Left renal cortex interstitium (tissue), 4 donors: ENCODE measurements at regions not wholly inside any gene's neighbourhood (a gene's known extent, or its start where the extent isn't known, plus 50 kb on each side); places are given as distances from the start of the nearest gene placed in this dataset.

Source experiments
- DNase-seq, 4 donors: peaks; one replicate each; pipeline ENCODE4 v3.0.0-alpha.2; 2013; ENCODE audit warnings: low read depth in 4 of 4, low spot score in 2 of 4, missing footprints in 1 of 4

GRCh38 chr2:177028296-177028695 lies 184.3 kb upstream of the HNRNPA3 start:
- no peak for DNase-seq

- no peak for DNase-seq
These were observed 183.5 kb upstream of the HNRNPA3 start for GRCh38 chr2:177029075-177029474.

- DNase-seq: no peak
These were observed 183.1 kb upstream of the HNRNPA3 start for GRCh38 chr2:177029501-177029900.

- no peak for DNase-seq
These were observed 182.7 kb upstream of the HNRNPA3 start for GRCh38 chr2:177029901-177030300.

DNA sequence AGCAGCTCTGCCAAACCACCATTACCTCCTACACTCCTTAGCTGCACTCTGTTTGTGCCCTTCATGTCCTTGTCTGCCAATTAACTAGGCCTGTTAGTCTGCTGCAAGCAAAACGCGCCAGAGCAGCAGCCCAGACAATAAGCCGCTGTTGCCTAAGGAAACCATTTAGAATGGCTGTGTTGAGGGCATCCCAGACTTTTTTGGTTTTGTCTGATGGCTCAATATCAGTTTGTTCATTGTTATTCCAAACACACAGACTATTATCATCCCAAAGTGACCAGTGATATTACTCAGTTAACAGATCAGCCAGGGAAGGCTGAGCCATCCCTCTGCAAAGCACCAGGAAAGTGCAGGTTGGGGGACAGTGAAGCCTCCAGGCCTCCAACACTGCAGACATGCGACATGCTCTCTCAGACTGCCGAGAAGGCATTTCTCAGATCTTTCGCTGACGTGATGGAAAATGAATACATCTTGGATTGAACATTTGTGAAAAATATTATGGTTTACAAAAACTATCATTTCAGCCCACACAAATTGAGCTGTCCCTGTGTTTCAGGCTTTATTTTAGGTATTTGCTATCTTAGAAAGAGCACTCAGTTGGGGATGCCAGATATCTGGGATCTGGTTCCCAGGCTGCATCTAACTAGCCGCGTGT lies 182.0 kb upstream of the HNRNPA3 start:
- DNase-seq: no peak

- DNase-seq: no peak
These were observed 181.0 kb upstream of the HNRNPA3 start for GRCh38 chr2:177031438-177032180.

- no peak for DNase-seq
These were observed 175.8 kb upstream of the HNRNPA3 start for GRCh38 chr2:177036747-177037146.

DNA sequence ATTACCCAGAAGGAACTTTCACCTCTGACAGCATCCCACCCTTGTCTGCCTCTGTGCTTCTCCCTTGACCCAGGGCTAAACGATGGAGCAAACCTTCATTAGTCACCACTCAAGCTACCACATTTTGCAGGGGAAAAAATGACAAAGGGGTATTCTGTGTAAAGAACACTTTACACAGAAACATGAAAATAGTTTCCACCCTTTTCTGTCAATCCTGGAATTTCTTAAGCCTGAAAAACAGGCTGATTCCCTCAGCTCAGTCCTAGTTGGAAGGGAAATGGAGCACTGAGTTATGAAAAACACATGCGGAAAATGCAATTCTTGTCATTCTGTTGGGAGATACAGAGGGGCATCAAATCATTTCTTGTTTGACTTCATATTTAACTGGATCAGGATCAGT lies 175.0 kb upstream of the HNRNPA3 start:
- no peak for DNase-seq

DNA sequence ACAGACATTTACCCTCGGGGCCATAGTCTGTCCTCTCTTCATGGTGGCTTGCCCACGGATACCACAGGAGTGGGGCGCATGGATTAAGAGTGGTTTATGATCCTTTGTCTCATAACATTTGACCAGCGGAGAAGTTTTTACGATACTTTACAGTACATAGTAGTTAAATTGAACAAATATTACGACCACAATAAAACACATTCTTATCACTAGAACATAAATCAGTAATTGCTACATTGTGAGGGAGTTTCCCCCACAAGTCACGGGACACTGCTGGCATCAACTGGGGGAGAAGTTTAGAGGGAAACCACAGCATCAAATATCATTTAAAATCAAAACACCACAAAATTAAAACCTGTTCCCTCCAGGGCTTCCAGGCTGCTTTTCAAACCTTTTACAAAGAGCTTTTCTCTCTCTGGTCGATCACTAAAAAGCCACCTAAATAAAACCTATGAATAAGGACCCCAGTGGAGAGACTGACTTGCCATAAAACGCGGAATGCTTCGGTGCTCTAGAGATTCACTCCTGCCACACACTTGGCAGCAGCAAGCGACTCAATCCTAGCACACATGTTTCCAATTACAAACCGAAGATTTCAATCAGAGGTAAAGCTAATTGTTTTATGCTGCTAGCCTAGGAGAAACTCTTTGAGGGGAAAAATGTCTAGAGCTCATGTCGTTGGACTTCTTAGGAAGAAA lies 173.7 kb upstream of the HNRNPA3 start:
- DNase-seq: no peak

- no peak for DNase-seq
These were observed 170.3 kb upstream of the HNRNPA3 start for GRCh38 chr2:177042311-177042710.

DNA sequence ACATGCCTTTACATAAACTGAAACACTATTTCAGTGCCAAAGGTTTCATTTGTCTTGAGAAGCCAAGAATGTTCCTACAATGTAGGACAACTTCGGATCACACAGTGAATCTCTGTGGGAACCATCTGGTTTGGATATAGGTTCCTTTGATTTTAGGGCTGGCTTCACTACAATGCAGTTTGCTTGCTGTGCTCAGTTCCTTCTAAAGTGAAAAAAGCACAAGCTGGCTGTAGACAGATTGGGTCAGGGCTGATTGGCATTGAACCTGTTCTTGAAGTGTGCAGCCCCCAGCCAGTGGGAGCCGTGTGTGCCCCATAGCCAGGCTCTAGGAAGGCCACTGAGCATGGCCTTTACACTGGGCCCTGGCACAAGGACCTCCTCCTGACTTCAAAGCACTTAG lies 167.9 kb upstream of the HNRNPA3 start:
- DNase-seq: no peak

- DNase-seq: no peak
These were observed 163.6 kb upstream of the HNRNPA3 start for GRCh38 chr2:177048981-177049380.

DNA sequence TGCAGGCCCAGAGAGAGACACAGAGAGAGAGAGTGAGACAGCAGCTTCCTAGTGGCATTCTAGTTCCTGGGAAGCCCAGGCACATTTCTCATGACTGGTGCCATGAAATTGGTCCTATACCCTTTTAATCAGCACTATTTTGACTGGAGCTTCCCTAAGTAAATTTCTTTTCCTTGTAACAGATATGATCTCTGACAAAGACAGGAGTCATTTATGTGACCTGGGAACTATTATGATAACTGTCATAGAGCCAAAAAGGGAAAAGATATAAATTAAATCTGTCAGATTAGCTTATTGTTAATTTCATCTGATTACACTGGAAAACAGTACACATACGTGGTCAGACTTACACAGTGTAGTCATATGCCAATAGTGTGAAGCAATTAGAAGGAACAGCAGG lies 161.3 kb upstream of the HNRNPA3 start:
- no peak for DNase-seq

- no peak for DNase-seq
These were observed 160.1 kb upstream of the HNRNPA3 start for GRCh38 chr2:177052471-177052870.

DNA sequence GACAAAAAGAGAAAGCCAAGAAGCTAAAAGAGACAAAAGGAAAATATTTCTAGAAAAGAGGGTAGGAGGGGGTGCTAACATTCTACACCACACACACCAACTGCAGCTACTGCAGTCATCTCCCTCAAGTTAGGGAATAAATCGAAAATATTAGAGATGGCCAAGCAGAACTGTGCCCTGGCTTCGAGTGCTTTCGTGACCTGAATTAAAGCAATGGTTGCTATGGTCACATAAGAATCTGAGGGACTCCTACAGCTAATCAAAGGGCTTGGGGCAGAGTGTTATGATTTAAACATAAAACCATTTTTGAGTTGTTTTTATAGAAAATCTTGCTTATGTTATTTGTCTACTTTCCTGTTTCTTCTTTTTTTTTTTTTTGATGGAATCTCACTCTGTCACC lies 159.6 kb upstream of the HNRNPA3 start:
- DNase-seq: no peak

GRCh38 chr2:177053716-177054115 lies 158.9 kb upstream of the HNRNPA3 start:
- no peak for DNase-seq

GRCh38 chr2:177056481-177056929 lies 156.1 kb upstream of the HNRNPA3 start:
- DNase-seq: no peak

- no peak for DNase-seq
These were observed 153.8 kb upstream of the HNRNPA3 start for GRCh38 chr2:177058747-177059146.

DNA sequence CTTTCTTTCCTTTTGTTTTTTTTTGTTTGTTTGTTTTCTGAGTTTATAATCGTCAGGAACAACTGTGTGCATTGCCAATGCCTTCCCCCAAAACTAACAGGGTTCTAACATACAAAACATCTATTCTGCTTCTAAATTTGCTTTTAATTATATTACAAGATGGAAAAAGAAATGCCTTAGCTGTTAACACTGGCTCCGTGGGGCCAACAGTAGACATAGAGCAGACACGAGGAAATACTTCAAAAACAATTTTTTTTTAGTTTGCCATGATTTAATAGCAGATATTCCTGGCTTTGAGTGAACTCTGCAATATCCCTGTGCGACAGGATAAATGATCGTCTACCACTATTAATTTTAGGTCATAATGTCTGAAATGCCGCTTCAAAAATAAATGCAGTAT lies 153.3 kb upstream of the HNRNPA3 start:
- DNase-seq: no peak

DNA sequence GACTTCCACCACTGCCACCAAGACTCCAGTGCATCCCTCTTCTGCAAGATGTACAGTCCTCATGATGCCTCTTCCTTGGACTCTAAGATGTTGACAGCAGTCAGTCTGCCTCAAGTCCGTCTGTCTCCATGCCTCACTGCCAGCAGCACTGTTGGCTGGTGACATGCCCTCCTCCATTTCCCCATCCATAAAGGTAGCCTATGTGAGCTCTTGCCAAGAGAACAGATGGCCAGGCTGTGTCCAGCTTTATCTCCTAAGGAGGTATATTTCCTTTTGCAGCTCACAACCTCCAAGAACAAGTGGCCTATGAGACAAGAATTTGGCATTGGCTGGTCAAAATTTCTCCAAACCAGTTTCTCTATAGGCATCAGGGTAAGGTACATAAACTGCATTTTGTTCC lies 149.3 kb upstream of the HNRNPA3 start:
- no peak for DNase-seq

DNA sequence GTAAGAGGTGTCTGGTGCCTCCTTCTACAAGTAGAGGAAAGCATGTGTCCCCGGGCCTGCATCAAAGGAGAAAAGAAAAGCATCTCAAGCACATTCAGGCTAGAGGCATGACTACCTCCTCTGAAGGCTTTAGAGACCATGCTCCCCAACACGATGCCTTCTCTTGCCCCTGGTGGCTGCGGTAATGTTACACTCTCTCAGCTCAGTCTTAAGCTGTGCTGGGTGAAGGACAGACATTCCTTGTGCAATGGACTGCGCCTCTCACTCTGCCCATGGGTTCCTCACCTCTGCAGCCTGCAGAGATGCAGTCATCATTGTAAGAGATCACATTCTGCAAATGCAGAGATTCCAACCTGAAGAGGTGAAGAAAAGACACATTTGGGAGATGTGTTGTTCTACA lies 148.2 kb upstream of the HNRNPA3 start:
- DNase-seq: no peak

DNA sequence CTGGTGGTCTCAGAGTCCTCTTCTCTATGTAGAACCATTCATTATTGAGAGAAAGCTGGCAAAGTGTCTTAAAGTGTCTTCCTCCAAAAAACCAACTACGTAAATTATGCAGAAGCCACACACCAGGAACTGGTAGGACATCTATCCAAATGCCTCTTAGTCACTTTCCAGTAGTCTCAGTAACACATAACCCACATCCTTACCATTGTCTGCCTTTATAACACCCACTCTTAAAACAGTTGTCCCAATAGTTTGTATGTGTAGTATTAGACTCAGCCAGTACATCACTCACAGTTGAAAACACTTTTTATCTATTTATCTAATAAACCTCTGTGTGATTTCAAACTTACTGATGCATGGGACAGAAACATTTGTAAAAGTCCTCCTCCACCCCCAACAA lies 143.6 kb upstream of the HNRNPA3 start:
- no peak for DNase-seq
